Hippocampal formation (tissue), 2 donors: ENCODE measurements at regions not wholly inside any gene's neighbourhood (a gene's known extent, or its start where the extent isn't known, plus 50 kb on each side); places are given as distances from the start of the nearest gene placed in this dataset.
A peak's percentile ranks its signal among the peaks of the same experiment; 100 is the strongest.

Experiments
- DNase-seq, 2 donors: peaks; one replicate each; lab custom pipeline; 2025; lab: John Stamatoyannopoulos, UW

GRCh38 chr1:244971552-244972216 is 107.3 kb upstream of the HNRNPU start:
- DNase-seq: peak in 1 of 2 donors; percentile 71

- DNase-seq: peak; percentile 96 to 99
These were observed 106.6 kb upstream of the HNRNPU start for GRCh38 chr1:244970744-244971551.

- peak; percentile 91 to 92 for DNase-seq
These were observed 105.9 kb upstream of the HNRNPU start for GRCh38 chr1:244970236-244970743.

GRCh38 chr1:244969355-244970235 is 105.3 kb upstream of the HNRNPU start:
- peak in 1 of 2 donors; percentile 87 for DNase-seq

- no peak for DNase-seq
These were observed 104.5 kb upstream of the HNRNPU start for GRCh38 chr1:244968881-244969280.

GRCh38 chr1:244968471-244968871 is 104.1 kb upstream of the HNRNPU start:
- DNase-seq: no peak

GRCh38 chr1:244967159-244967558 is 102.8 kb upstream of the HNRNPU start:
- no peak for DNase-seq

- DNase-seq: no peak
These were observed 101.1 kb upstream of the HNRNPU start for GRCh38 chr1:244965185-244966030.

- peak; percentile 9 to 17 for DNase-seq
These were observed 100.0 kb upstream of the HNRNPU start for GRCh38 chr1:244964112-244964971.

GRCh38 chr1:244963231-244963826 is 99.0 kb upstream of the HNRNPU start:
- DNase-seq: no peak

- DNase-seq: no peak
These were observed 97.8 kb upstream of the HNRNPU start for GRCh38 chr1:244962130-244962529.

- DNase-seq: no peak
These were observed 96.6 kb upstream of the HNRNPU start for GRCh38 chr1:244960904-244961303.

- DNase-seq: no peak
These were observed 94.2 kb upstream of the HNRNPU start for GRCh38 chr1:244958593-244958992.

GRCh38 chr1:244957525-244957924 is 93.2 kb upstream of the HNRNPU start:
- no peak for DNase-seq

- DNase-seq: no peak
These were observed 92.8 kb upstream of the HNRNPU start for GRCh38 chr1:244957122-244957521.

GRCh38 chr1:244955661-244956060 is 91.3 kb upstream of the HNRNPU start:
- no peak for DNase-seq

- DNase-seq: no peak
These were observed 90.0 kb upstream of the HNRNPU start for GRCh38 chr1:244954359-244954758.

GRCh38 chr1:244953901-244954300 is 89.6 kb upstream of the HNRNPU start:
- DNase-seq: no peak

GRCh38 chr1:244952940-244953339 is 88.6 kb upstream of the HNRNPU start:
- DNase-seq: no peak
